ENCODE measurements at regions not wholly inside any gene's neighbourhood (a gene's known extent, or its start where the extent isn't known, plus 50 kb on each side); places are given as distances from the start of the nearest gene placed in this dataset.

DNA sequence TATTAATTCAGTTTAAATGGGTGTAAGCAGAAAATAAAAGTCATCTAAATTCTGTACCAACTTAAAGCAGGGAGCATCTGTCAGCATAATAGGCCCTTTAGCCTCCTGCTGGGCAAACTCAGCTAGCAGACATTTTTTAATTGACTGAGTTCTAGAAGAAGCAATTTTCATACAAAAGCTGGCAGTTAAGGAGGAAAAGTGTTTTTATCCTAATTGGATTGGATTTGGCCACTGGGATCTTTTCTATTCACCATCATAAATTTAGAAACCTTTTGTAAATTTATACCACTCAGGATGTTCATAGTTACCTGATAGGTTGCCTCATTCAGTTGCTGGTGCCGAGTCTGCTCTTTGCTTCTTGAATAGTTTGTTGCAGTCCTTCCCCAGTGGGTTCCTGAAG lies 262.7 kb upstream of the FSIP2 start:
- intact Hi-C loops (cut with DNase I) = no loop called here
- peaks cover 0 to 11% (median 10%) of the 10 kb centered on the region in 3 donors for H3K9me3 ChIP-seq
- WGBS, 2 donors = 39 to 53% methylated on average over 1 of the region's 1 CpG
- H3K4me3 ChIP-seq = no peak overlapping the region
- no peaks in the 10 kb centered on the region for H3K36me3 ChIP-seq
- no peak overlapping the region for H3K27ac ChIP-seq
- H3K27me3 ChIP-seq = no peaks in the 10 kb centered on the region
- H3K4me1 ChIP-seq = no peaks in the 10 kb centered on the region
- DNase-seq = no peak
- TF ChIP-seq, protein P1, sequence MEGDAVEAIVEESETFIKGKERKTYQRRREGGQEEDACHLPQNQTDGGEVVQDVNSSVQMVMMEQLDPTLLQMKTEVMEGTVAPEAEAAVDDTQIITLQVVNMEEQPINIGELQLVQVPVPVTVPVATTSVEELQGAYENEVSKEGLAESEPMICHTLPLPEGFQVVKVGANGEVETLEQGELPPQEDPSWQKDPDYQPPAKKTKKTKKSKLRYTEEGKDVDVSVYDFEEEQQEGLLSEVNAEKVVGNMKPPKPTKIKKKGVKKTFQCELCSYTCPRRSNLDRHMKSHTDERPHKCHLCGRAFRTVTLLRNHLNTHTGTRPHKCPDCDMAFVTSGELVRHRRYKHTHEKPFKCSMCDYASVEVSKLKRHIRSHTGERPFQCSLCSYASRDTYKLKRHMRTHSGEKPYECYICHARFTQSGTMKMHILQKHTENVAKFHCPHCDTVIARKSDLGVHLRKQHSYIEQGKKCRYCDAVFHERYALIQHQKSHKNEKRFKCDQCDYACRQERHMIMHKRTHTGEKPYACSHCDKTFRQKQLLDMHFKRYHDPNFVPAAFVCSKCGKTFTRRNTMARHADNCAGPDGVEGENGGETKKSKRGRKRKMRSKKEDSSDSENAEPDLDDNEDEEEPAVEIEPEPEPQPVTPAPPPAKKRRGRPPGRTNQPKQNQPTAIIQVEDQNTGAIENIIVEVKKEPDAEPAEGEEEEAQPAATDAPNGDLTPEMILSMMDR (IDR thresholded peaks at IDR 0.05) = no peak
- TF ChIP-seq POLR2A (IDR thresholded peaks at IDR 0.05) = no peak

DNA sequence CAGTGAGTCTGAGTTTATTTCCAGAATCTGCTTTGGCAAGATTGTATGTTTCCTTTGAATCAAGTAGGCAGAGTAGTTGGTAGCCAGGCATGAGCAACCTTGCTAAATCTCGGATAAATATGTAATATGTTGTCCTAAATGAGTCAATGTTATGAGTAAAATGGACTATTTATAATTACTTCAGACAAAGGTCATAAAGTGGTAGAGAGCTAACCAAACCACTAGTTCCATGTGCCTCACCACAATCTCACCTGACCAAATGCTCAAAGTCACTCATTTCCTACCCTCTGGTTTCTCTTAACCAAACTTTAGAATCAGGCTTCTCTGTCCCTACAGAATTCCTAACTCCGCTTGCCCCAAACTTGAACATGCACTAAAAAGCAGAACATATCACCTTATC lies 261.2 kb upstream of the FSIP2 start:
- Histone ChIP-seq H3K9me3 (peaks cover 0 to 11% (median 10%) of the 10 kb centered on the region in 3 donors), H3K27ac (no peak overlapping the region), H3K4me1 (no peaks in the 10 kb centered on the region), H3K4me3 (no peak overlapping the region), H3K27me3 (no peaks in the 10 kb centered on the region), H3K36me3 (no peaks in the 10 kb centered on the region)
- intact Hi-C loops (cut with DNase I) = no loop called here
- TF ChIP-seq, protein P1 (IDR thresholded peaks at IDR 0.05) = no peak
- TF ChIP-seq POLR2A (IDR thresholded peaks at IDR 0.05) = no peak
- WGBS, 2 donors = 72 to 84% methylated on average over 2 of the region's 2 CpGs
- DNase-seq = no peak

DNA sequence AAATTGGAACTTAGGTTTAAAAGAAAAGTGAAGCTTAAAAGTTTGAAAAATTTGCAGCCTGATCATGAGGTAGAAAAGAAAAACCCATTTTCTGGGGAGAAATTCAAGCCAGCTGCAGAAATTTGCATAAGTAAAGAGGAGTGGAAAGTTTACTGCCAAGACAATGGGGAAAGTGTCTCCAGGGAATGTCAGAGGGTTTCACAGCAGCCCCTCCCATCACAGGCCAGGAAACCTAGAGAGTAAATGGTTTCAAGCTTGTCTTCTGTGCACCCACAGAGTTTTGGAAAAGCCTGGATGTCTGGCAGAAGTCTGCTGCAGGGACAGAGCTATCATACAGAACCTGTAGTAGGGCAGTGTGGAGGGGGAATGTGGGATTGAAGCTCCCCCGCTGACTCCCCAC lies 254.0 kb upstream of the FSIP2 start:
- Histone ChIP-seq H3K27me3 (no peaks in the 10 kb centered on the region), H3K4me1 (no peaks in the 10 kb centered on the region), H3K27ac (no peak overlapping the region), H3K36me3 (no peaks in the 10 kb centered on the region), H3K9me3 (peaks cover 0 to 3% (median 0%) of the 10 kb centered on the region in 3 donors), H3K4me3 (no peak overlapping the region)
- no peak for TF ChIP-seq POLR2A (IDR thresholded peaks at IDR 0.05)
- TF ChIP-seq, protein P1 (IDR thresholded peaks at IDR 0.05) = no peak
- no peak for DNase-seq
- 78 to 80% methylated on average over 1 of the region's 1 CpG for WGBS, 2 donors
- intact Hi-C loops (cut with DNase I) = no loop called here

DNA sequence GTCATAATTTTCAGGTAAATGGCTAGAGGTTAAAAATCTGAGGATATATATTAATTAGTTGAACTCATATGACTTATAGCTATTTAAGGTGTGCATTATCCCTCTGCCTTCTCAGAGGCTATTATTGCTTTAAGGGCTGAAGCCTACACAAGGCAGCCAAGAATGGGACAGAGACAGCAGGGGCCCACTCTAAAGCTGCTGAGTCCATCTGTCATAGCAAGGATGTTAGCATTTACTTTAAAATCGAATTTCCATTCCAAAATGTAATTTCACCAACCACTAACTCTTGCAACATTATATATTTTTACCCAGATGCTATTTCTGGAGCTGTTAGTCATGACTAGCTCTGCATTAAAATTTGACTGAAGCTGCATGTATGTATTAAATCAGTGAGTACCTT lies 236.3 kb upstream of the FSIP2 start:
- H3K4me1 ChIP-seq = no peaks in the 10 kb centered on the region
- H3K27ac ChIP-seq = no peak overlapping the region
- intact Hi-C loops (cut with DNase I) = no loop called here
- TF ChIP-seq, protein P1 (IDR thresholded peaks at IDR 0.05) = no peak
- TF ChIP-seq POLR2A (IDR thresholded peaks at IDR 0.05) = no peak
- no peak overlapping the region for H3K4me3 ChIP-seq
- no peak for DNase-seq
- H3K27me3 ChIP-seq = no peaks in the 10 kb centered on the region
- H3K9me3 ChIP-seq = peaks cover 0 to 3% (median 0%) of the 10 kb centered on the region in 3 donors
- 13 to 37% methylated on average over 1 of the region's 1 CpG for WGBS, 2 donors
- no peaks in the 10 kb centered on the region for H3K36me3 ChIP-seq

DNA sequence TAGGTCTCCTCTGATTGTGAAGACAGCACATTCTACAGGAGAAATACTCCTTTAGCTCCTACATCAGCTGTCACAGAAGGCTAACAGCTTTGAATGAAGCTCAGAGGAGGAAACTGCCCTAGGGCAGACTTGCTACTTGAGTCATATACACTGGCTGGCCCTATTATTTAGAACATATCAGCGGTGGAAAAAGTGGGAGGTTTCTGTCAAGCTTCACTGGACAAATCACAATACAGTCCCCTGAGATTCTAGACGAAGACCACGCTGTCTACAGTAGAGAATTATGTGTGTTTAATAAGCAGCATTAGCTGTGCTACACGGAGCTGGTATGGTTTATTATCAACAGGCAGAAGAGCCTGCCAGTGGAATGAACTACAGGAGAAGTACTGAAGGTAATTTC lies 230.9 kb upstream of the FSIP2 start:
- TF ChIP-seq, protein P1 (IDR thresholded peaks at IDR 0.05) = no peak
- no peak for TF ChIP-seq POLR2A (IDR thresholded peaks at IDR 0.05)
- intact Hi-C loops (cut with DNase I) = no loop called here

More for the DNA sequence above, 230.9 kb upstream of the FSIP2 start:
- Histone ChIP-seq H3K36me3 (no peaks in the 10 kb centered on the region), H3K27me3 (no peaks in the 10 kb centered on the region), H3K4me1 (no peaks in the 10 kb centered on the region), H3K9me3 (peaks cover 0 to 38% (median 5%) of the 10 kb centered on the region in 3 donors), H3K4me3 (no peak overlapping the region), H3K27ac (no peak overlapping the region)
- no peak for DNase-seq
- 58 to 64% methylated on average over 4 of the region's 4 CpGs for WGBS, 2 donors

Measured in esophagus squamous epithelium (tissue), 5 donors.